PC-3 (cell line): ENCODE measurements at regions not wholly inside any gene's neighbourhood (a gene's known extent, or its start where the extent isn't known, plus 50 kb on each side); places are given as distances from the start of the nearest gene placed in this dataset.

ENCODE experiments used
- EZH2 ChIP-seq: fragments of 300-600 bp; sonication (generic); IDR thresholded peaks from one replicate; pipeline ENCODE4 v1.6.1; 2017; ENCODE audit warnings: antibody characterized with exemption, mild to moderate bottlenecking, low read length; ENCODE audit not compliant: unreplicated experiment
- TF ChIP-seq, protein P1 (sequence below): fragments of 300-600 bp; sonication (generic); conservative IDR thresholded peaks from 2 replicates; pipeline ENCODE4 v1.5.1; 2017; ENCODE audit warnings: antibody characterized with exemption, low read depth, mild to moderate bottlenecking, low read length

DNA sequence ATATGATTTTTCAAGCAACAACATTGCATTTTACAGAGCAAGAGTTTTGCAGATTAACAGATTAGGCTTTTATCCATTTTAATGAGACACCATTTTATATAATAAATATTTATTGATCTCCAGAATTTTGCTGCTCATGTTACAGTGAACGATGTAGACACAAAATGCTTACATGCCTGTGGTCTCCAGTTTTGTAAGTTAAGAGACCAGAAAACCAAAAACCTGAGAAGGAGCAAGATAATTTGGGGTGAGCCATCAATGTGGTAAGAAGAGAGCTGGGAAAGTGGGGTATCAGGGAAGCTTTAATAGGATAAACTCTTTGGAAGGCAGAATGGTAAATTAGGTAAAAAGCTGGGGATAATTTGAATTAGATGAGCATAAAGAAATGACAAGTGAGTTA is 2100.5 kb upstream of the PCDH20 start:
- TF ChIP-seq, protein P1, sequence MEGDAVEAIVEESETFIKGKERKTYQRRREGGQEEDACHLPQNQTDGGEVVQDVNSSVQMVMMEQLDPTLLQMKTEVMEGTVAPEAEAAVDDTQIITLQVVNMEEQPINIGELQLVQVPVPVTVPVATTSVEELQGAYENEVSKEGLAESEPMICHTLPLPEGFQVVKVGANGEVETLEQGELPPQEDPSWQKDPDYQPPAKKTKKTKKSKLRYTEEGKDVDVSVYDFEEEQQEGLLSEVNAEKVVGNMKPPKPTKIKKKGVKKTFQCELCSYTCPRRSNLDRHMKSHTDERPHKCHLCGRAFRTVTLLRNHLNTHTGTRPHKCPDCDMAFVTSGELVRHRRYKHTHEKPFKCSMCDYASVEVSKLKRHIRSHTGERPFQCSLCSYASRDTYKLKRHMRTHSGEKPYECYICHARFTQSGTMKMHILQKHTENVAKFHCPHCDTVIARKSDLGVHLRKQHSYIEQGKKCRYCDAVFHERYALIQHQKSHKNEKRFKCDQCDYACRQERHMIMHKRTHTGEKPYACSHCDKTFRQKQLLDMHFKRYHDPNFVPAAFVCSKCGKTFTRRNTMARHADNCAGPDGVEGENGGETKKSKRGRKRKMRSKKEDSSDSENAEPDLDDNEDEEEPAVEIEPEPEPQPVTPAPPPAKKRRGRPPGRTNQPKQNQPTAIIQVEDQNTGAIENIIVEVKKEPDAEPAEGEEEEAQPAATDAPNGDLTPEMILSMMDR, result no peak
- TF ChIP-seq EZH2, result no peak
